Fibroblast of pulmonary artery (primary cell): ENCODE measurements at regions not wholly inside any gene's neighbourhood (a gene's known extent, or its start where the extent isn't known, plus 50 kb on each side); places are given as distances from the start of the nearest gene placed in this dataset.
"Not testable (repeated sequence)": the region's sequence is repeated elsewhere in the genome, so short reads cannot be mapped to it uniquely, and the experiment has no call there.

ENCODE experiments used
- DNase-seq: peaks from one replicate; pipeline ENCODE4 v3.0.0-alpha.2; 2010; ENCODE audit warnings: low read depth
- H3K4me3 ChIP-seq: replicated peaks from 2 replicates; pipeline ENCODE4 v1.5.1; 2011; ENCODE audit warnings: low read depth, mild to moderate bottlenecking, control low read depth, low read length, moderate library complexity
- TF ChIP-seq, protein P1 (sequence below): IDR thresholded peaks from 2 replicates; pipeline ENCODE4 v1.5.1; 2011; ENCODE audit warnings: mild to moderate bottlenecking, control low read depth, low read length, inconsistent platforms; ENCODE audit errors: missing control alignments

DNA sequence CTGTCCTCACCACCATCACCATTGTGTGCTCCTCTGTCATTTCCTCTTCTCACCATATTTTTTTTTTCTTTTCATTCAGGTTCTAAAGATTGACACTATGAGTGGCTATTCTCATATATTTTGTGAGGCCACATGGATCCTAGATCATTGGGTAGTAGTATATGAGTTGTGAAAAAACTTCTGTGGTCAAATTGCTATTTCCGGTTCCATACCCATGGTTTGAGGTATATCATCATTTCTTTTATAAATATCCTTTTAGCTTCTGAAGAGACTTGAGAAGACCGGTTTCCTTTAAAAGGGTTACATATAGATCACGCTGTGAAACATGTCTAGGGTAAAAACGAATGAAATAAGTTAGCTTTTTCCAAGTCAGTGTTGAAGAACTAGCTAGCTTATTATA, 769.3 kb downstream of the NOVA1 start:
- DNase-seq, result no peak
- TF ChIP-seq, protein P1, sequence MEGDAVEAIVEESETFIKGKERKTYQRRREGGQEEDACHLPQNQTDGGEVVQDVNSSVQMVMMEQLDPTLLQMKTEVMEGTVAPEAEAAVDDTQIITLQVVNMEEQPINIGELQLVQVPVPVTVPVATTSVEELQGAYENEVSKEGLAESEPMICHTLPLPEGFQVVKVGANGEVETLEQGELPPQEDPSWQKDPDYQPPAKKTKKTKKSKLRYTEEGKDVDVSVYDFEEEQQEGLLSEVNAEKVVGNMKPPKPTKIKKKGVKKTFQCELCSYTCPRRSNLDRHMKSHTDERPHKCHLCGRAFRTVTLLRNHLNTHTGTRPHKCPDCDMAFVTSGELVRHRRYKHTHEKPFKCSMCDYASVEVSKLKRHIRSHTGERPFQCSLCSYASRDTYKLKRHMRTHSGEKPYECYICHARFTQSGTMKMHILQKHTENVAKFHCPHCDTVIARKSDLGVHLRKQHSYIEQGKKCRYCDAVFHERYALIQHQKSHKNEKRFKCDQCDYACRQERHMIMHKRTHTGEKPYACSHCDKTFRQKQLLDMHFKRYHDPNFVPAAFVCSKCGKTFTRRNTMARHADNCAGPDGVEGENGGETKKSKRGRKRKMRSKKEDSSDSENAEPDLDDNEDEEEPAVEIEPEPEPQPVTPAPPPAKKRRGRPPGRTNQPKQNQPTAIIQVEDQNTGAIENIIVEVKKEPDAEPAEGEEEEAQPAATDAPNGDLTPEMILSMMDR, result no peak
- H3K4me3 ChIP-seq, result no peak overlapping the region

DNA sequence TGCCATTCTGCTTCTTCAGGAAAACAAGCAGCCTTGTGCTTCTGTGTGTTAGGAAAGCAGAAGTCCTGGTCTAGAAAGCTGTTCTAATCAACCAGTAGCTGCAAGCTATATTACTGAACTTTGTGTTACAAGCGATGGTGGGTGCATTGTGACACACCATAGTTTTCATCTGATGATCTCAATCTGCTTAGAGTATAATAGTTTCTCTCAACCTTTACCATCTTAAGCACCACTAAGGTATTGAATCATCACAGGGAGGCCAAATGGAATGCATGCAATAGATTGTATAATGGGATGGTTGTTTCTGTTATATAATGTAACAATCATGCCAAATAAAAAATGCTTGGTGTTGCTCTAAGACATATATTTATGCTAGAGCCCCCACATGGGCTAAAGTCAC, 771.7 kb downstream of the NOVA1 start:
- no peak overlapping the region for H3K4me3 ChIP-seq
- DNase-seq, result no peak
- TF ChIP-seq, protein P1, result no peak

DNA sequence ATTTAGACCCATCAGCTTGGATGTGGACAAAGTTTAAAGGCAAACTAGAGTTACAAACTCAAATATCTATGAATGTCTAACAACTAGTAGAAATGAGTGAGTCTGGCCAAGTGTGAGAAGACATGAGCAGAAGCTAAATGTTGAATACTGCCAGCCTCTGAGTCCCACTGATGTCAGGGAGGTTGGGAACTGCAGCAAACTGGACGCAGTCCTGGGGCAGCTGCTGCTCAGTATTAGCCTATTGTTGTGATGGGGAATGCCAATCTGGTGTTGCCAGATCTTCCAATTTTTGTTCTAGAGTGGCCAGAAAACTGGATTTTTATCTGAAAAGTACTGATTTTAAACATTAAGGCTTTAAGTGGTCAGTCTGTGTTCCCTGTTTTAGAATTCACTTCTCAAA, 770.4 kb upstream of the STXBP6 start:
- no peak overlapping the region for H3K4me3 ChIP-seq
- TF ChIP-seq, protein P1, result no peak
- no peak for DNase-seq

DNA sequence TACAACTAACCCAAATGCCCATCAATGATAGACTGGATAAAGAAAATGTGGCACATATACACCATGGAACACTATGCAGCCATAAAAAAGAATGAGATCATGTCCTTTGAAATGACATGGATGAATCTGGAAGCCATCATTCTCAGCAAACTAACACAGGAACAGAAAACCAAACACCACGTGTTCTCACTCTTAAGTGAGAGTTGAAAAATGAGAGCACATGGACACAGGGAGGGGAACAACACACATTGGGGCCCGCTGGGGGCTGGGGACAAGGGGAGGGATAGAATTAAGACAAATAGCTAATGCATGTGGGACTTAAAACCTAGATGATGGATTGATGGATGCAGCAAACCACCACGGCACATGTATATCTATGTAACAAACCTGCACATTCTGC, 764.7 kb upstream of the STXBP6 start:
- not testable (repeated sequence) for DNase-seq, H3K4me3 ChIP-seq

DNA sequence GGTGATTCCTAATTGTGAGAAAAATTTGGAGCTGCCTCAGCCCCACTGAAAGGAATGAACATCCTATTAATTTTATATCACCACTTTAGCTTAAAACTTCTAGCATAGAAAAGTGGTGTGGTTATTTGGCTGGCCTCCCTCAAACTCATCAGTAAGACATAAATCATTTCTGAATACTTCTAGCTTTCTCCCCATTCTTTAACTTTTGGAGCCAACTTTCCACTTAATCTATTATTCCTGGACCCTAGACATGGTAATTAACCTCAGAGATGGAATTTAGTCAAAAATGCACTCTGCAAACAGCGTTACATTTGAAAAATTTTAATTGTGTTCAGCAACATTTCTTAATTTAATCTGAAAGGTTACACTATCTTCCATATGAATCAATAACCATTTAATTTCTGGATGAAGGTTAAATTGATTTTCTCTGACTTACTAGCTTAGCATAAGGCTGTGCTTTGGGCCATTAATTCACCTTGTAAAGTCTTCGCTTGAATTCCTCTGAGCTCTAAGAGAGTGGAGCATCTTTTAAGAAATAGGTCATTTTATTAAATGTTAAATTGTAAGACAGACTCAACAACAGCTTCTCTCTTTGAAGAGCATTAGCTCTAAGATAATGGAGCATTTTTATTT, 753.6 kb upstream of the STXBP6 start:
- no peak overlapping the region for H3K4me3 ChIP-seq
- DNase-seq, result no peak
- TF ChIP-seq, protein P1, result no peak

DNA sequence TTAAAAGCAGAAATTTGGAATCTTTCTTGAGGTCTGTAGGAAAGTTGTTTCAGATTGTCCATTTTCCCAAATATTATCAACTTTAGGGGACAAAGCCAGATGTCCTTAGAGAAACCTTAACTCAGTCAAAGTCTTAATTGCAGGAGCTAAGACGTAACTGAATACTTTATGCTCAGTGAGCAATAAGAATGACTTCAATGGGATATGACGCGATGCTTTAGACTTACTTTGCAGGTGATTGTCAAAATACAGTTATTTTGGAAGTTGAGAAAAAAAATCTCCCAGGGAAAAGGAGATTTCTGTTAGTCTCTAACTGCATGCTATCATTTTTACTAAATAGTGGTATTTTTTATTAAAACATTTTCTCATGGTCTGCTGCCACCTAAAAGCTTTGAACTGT, 750.9 kb upstream of the STXBP6 start:
- TF ChIP-seq, protein P1, result no peak
- no peak overlapping the region for H3K4me3 ChIP-seq
- no peak for DNase-seq

DNA sequence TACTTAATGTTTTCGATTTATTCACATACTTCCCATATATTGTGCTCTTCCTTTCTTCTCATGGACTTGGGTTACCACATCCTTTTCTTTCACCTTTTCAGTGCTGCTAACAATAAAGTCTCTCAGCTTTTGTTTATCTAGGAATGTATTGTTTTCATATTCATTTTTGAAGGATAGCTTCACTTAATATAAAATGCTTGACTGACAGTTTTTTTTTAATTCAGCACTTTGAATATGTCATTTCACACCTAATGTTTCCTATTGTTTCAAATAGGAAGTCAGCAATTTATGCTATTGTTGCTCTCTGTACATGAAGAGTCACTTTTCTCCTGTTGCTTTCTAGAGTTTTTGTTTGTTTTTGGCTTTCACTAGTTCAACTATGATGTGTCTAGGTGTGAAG, 738.3 kb upstream of the STXBP6 start:
- H3K4me3 ChIP-seq, result no peak overlapping the region
- TF ChIP-seq, protein P1, result no peak
- DNase-seq, result no peak
